SK-N-SH treated with all-trans-retinoic acid at 6 μM for 48 hours (cell line): ENCODE measurements at regions not wholly inside any gene's neighbourhood (a gene's known extent, or its start where the extent isn't known, plus 50 kb on each side); places are given as distances from the start of the nearest gene placed in this dataset.

Experiments
- ATAC-seq: fragments of 200-7000 bp; cut with Tn5 transposase; 3 replicates; pipeline ENCODE4 v1.9.1; 2020; ENCODE audit warnings: mild to moderate bottlenecking, moderate library complexity
- ARNTL ChIP-seq: fragments of 450-650 bp; formaldehyde crosslinking; IDR thresholded peaks from 2 replicates; pipeline ENCODE4 v1.5.0; 2020; ENCODE audit warnings: low read depth, mild to moderate bottlenecking, moderate library complexity, borderline replicate concordance
- BACH2 ChIP-seq: fragments of 250-450 bp; sonication (Bioruptor Pico); IDR thresholded peaks from 2 replicates; pipeline ENCODE4 v1.9.0; 2021; ENCODE audit warnings: mild to moderate bottlenecking, borderline replicate concordance
- CREB5 ChIP-seq: fragments of 250-450 bp; sonication (Bioruptor Pico); IDR thresholded peaks from 2 replicates; pipeline ENCODE4 v1.5.1; 2020; ENCODE audit warnings: low read depth, mild to moderate bottlenecking, moderate library complexity
- CSDC2 ChIP-seq: fragments of 250-450 bp; sonication (Bioruptor Pico); IDR thresholded peaks from 2 replicates; pipeline ENCODE4 v1.5.0; 2020; ENCODE audit warnings: mild to moderate bottlenecking, moderate library complexity
- CSRNP3 ChIP-seq: fragments of 250-450 bp; sonication (Bioruptor Pico); IDR thresholded peaks from 2 replicates; pipeline ENCODE4 v1.5.1; 2021; ENCODE audit warnings: mild to moderate bottlenecking, moderate library complexity
- ESRRG ChIP-seq: fragments of 250-450 bp; sonication (Bioruptor Pico); IDR thresholded peaks from 2 replicates; pipeline ENCODE4 v1.6.1; 2021; ENCODE audit warnings: mild to moderate bottlenecking
- GLIS3 ChIP-seq: fragments of 250-450 bp; sonication (Bioruptor Pico); IDR thresholded peaks from 2 replicates; pipeline ENCODE4 v1.5.0; 2020; ENCODE audit warnings: mild to moderate bottlenecking, moderate library complexity
- ISL1 ChIP-seq: fragments of 250-450 bp; sonication (Bioruptor Pico); IDR thresholded peaks from 2 replicates; pipeline ENCODE4 v2.1.2; 2022; ENCODE audit warnings: mild to moderate bottlenecking, moderate library complexity
- OSR1 ChIP-seq: fragments of 250-450 bp; sonication (Bioruptor Pico); IDR thresholded peaks from 2 replicates; pipeline ENCODE4 v1.8.0; 2022; ENCODE audit warnings: moderate library complexity, mild to moderate bottlenecking, inconsistent platforms
- PATZ1 ChIP-seq: fragments of 250-450 bp; sonication (Bioruptor Pico); IDR thresholded peaks from 2 replicates; pipeline ENCODE4 v1.8.0; 2020; ENCODE audit warnings: mild to moderate bottlenecking, moderate library complexity, borderline replicate concordance
- POU6F1 ChIP-seq: fragments of 250-450 bp; sonication (Bioruptor Pico); IDR thresholded peaks from 2 replicates; pipeline ENCODE4 v1.8.0; 2021; ENCODE audit warnings: low read depth, mild to moderate bottlenecking, moderate library complexity, borderline replicate concordance
- PPARA ChIP-seq: fragments of 250-450 bp; sonication (Bioruptor Pico); IDR thresholded peaks from 2 replicates; pipeline ENCODE4 v1.5.0; 2020; ENCODE audit warnings: mild to moderate bottlenecking, borderline replicate concordance
- TCF4 ChIP-seq: fragments of 250-450 bp; sonication (Bioruptor Pico); IDR thresholded peaks from 2 replicates; pipeline ENCODE4 v1.8.0; 2021; ENCODE audit warnings: mild to moderate bottlenecking, moderate library complexity, borderline replicate concordance
- TOX ChIP-seq: fragments of 250-450 bp; sonication (Bioruptor Pico); IDR thresholded peaks from 2 replicates; pipeline ENCODE4 v1.8.0; 2021; ENCODE audit warnings: mild to moderate bottlenecking, moderate library complexity, borderline replicate concordance
- TSHZ2 ChIP-seq: fragments of 250-450 bp; sonication (Bioruptor Pico); IDR thresholded peaks from 2 replicates; pipeline ENCODE4 v1.5.0; 2020; ENCODE audit warnings: mild to moderate bottlenecking, moderate library complexity
- ZC3H10 ChIP-seq: fragments of 250-450 bp; sonication (Bioruptor Pico); IDR thresholded peaks from 2 replicates; pipeline ENCODE4 v1.5.1; 2021; ENCODE audit warnings: mild to moderate bottlenecking, moderate library complexity
- ZFP3 ChIP-seq: fragments of 250-450 bp; sonication (Bioruptor Pico); IDR thresholded peaks from 2 replicates; pipeline ENCODE4 v1.5.0; 2020; ENCODE audit warnings: mild to moderate bottlenecking, moderate library complexity
- ZFP30 ChIP-seq: fragments of 450-650 bp; formaldehyde crosslinking; IDR thresholded peaks from 2 replicates; pipeline ENCODE4 v1.5.0; 2022; ENCODE audit warnings: mild to moderate bottlenecking, moderate library complexity
- ZNF565 ChIP-seq: fragments of 450-650 bp; formaldehyde crosslinking; conservative IDR thresholded peaks from 2 replicates; pipeline ENCODE4 v1.5.0; 2020; ENCODE audit warnings: low read depth, mild to moderate bottlenecking, moderate library complexity
- ZNF70 ChIP-seq: fragments of 450-650 bp; formaldehyde crosslinking; IDR thresholded peaks from 2 replicates; pipeline ENCODE4 v1.5.0; 2020; ENCODE audit warnings: mild to moderate bottlenecking, moderate library complexity
- ZNF8 ChIP-seq: fragments of 450-650 bp; formaldehyde crosslinking; IDR thresholded peaks from 2 replicates; pipeline ENCODE4 v1.5.0; 2020; ENCODE audit warnings: mild to moderate bottlenecking, moderate library complexity

- no peak for ATAC-seq
Measured at GRCh38 chr1:81118550-81118949, 682.2 kb upstream of the ADGRL2 start.

GRCh38 chr1:81115422-81115821 lies 685.3 kb upstream of the ADGRL2 start:
- TF ChIP-seq OSR1 (CRISPR knock-in tag) (no peak), PATZ1 (no peak), TOX (CRISPR knock-in tag) (no peak), PPARA (CRISPR knock-in tag) (no peak), POU6F1 (no peak)
- ATAC-seq = no peak

More at GRCh38 chr1:81118550-81118949, 682.2 kb upstream of the ADGRL2 start:
- no peak for TF ChIP-seq BACH2
- TF ChIP-seq PATZ1 = no peak
- no peak for TF ChIP-seq POU6F1
- TF ChIP-seq PPARA (CRISPR knock-in tag) = no peak
- no peak for TF ChIP-seq ZNF70 (CRISPR knock-in tag)
- no peak for TF ChIP-seq CREB5 (CRISPR knock-in tag)
- no peak for TF ChIP-seq ZNF8 (CRISPR knock-in tag)
- no peak for TF ChIP-seq ZC3H10 (CRISPR knock-in tag)
- no peak for TF ChIP-seq CSRNP3 (CRISPR knock-in tag)
- no peak for TF ChIP-seq CSDC2 (CRISPR knock-in tag)
- TF ChIP-seq ISL1 (CRISPR knock-in tag) = no peak
- no peak for TF ChIP-seq ZFP30 (CRISPR knock-in tag)
- TF ChIP-seq ESRRG (CRISPR knock-in tag) = no peak
- TF ChIP-seq ARNTL (CRISPR knock-in tag) = no peak
- TF ChIP-seq TSHZ2 (CRISPR knock-in tag) = no peak

- ATAC-seq = no peak; the same call in 2 of the 3 replicates
- TF ChIP-seq GLIS3 (no peak), TCF4 (CRISPR knock-in tag) (no peak), BACH2 (no peak), ZFP3 (CRISPR knock-in tag) (no peak), ISL1 (CRISPR knock-in tag) (no peak), CREB5 (CRISPR knock-in tag) (no peak), TOX (CRISPR knock-in tag) (no peak), ARNTL (CRISPR knock-in tag) (no peak), ZNF70 (CRISPR knock-in tag) (no peak), ZNF565 (CRISPR knock-in tag) (no peak)
Measured at GRCh38 chr1:81114191-81114590, 686.5 kb upstream of the ADGRL2 start.
